Fibroblast of lung (primary cell): ENCODE measurements at regions not wholly inside any gene's neighbourhood (a gene's known extent, or its start where the extent isn't known, plus 50 kb on each side); places are given as distances from the start of the nearest gene placed in this dataset.
"Not testable (repeated sequence)": the region's sequence is repeated elsewhere in the genome, so short reads cannot be mapped to it uniquely, and the experiment has no call there.

Experiments
- DNase-seq, 2 donors: peaks; one replicate each; pipeline versions ENCODE4 v3.0.0 to v3.0.0-alpha.2; 2010; ENCODE audit warnings: low read depth in 2 of 2
- H2AFZ ChIP-seq: 2 replicates; pipeline ENCODE4 v1.5.1; 2012; ENCODE audit warnings: low read length, control low read depth, inconsistent platforms
- H3K27ac ChIP-seq: 2 replicates; pipeline ENCODE4 v1.5.1; 2011; ENCODE audit warnings: low read length, control low read depth; ENCODE audit not compliant: insufficient read depth
- H3K27me3 ChIP-seq: 2 replicates; pipeline ENCODE4 v1.5.1; 2011; ENCODE audit warnings: mild to moderate bottlenecking, low read length; ENCODE audit not compliant: control insufficient read depth, insufficient read depth
- H3K36me3 ChIP-seq: 2 replicates; pipeline ENCODE4 v1.5.1; 2011; ENCODE audit warnings: low read length; ENCODE audit not compliant: control insufficient read depth, insufficient read depth
- H3K4me1 ChIP-seq: 2 replicates; pipeline ENCODE4 v1.5.1; 2011; ENCODE audit warnings: low read length; ENCODE audit not compliant: control insufficient read depth, insufficient read depth; ENCODE audit errors: extremely low read depth
- H3K4me2 ChIP-seq: 2 replicates; pipeline ENCODE4 v1.5.1; 2011; ENCODE audit warnings: low read length, control low read depth; ENCODE audit not compliant: insufficient read depth; ENCODE audit errors: extremely low read depth
- H3K4me3 ChIP-seq, 4 experiments: fragments of 200-600 bp in 1 of 4; sonication (generic) in 1 of 4; replicated peaks in 1 of 4; 2 replicates each; pipeline ENCODE4 v1.5.1; 2011 to 2016; ENCODE audit warnings: low read length in 4 of 4, low read depth in 3 of 4, mild to moderate bottlenecking in 3 of 4, control low read depth in 2 of 4, inconsistent platforms in 1 of 4, mixed read lengths in 1 of 4; ENCODE audit not compliant: insufficient read depth in 1 of 4; ENCODE audit errors: control extremely low read depth in 1 of 4
- H3K79me2 ChIP-seq: 2 replicates; pipeline ENCODE4 v1.5.1; 2012; ENCODE audit warnings: mild to moderate bottlenecking, low read length, inconsistent platforms; ENCODE audit not compliant: control insufficient read depth, insufficient read depth
- H3K9ac ChIP-seq: 2 replicates; pipeline ENCODE4 v1.5.1; 2011; ENCODE audit warnings: mild to moderate bottlenecking, low read length, control low read depth; ENCODE audit not compliant: insufficient read depth
- H3K9me3 ChIP-seq: 2 replicates; pipeline ENCODE4 v1.5.1; 2012; ENCODE audit warnings: low read depth, low read length; ENCODE audit not compliant: control insufficient read depth, insufficient read depth
- H4K20me1 ChIP-seq: 2 replicates; pipeline ENCODE4 v1.5.1; 2011; ENCODE audit warnings: low read length; ENCODE audit not compliant: control insufficient read depth, insufficient read depth; ENCODE audit errors: extremely low read depth
- EZH2 ChIP-seq: IDR thresholded peaks from 2 replicates; pipeline ENCODE4 v1.5.1; 2012; ENCODE audit warnings: low read length, control low read depth, mild to moderate bottlenecking; ENCODE audit errors: missing control alignments
- TF ChIP-seq, protein P1 (sequence below), 2 donors: IDR thresholded peaks in 1 of 2; conservative IDR thresholded peaks in 1 of 2; 1 replicate in 1 of 2; 2 replicates in 1 of 2; pipeline ENCODE4 v1.5.1; 2011 to 2012; ENCODE audit warnings: low read length in 2 of 2, control low read depth in 1 of 2, inconsistent platforms in 1 of 2, low read depth in 1 of 2, mild to moderate bottlenecking in 1 of 2

DNA sequence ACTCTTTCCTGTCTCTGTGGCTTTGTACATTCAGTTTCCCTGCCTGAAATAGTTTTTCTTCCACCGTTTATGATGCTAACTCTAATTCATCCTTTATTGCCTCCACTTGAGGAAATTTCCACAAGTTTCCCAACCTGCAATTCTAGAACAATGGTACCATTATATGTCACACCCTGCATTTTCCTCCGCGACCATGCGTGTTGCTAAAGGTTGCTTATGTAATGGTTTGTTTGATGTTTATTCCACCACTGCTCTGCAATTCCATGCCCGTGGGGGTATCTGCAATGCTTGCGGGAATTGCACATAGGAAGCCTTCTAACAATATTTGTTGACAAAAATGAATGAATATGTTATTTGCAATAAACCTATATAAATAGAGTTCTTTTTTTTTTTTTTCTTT, 69.5 kb upstream of the ST8SIA6 start:
- Histone ChIP-seq H3K9me3 (no peaks in the 10 kb centered on the region), H3K4me2 (no peak overlapping the region), H3K4me1 (no peaks in the 10 kb centered on the region), H2AFZ (no peak overlapping the region), H3K9ac (no peak overlapping the region), H3K4me3 (no peak overlapping the region), H3K27ac (no peak overlapping the region), H3K79me2 (no peaks in the 10 kb centered on the region), H3K36me3 (no peaks in the 10 kb centered on the region), H4K20me1 (no peaks in the 10 kb centered on the region), H3K27me3 (no peaks in the 10 kb centered on the region)
- no peak for DNase-seq
- TF ChIP-seq, protein P1, sequence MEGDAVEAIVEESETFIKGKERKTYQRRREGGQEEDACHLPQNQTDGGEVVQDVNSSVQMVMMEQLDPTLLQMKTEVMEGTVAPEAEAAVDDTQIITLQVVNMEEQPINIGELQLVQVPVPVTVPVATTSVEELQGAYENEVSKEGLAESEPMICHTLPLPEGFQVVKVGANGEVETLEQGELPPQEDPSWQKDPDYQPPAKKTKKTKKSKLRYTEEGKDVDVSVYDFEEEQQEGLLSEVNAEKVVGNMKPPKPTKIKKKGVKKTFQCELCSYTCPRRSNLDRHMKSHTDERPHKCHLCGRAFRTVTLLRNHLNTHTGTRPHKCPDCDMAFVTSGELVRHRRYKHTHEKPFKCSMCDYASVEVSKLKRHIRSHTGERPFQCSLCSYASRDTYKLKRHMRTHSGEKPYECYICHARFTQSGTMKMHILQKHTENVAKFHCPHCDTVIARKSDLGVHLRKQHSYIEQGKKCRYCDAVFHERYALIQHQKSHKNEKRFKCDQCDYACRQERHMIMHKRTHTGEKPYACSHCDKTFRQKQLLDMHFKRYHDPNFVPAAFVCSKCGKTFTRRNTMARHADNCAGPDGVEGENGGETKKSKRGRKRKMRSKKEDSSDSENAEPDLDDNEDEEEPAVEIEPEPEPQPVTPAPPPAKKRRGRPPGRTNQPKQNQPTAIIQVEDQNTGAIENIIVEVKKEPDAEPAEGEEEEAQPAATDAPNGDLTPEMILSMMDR (conservative IDR thresholded peaks at IDR 0.05 in 1 of 2, IDR thresholded peaks at IDR 0.05 in 1 of 2; ENCODE audit: low read depth in 1 of 2, low read length in 2 of 2) = no peak
- TF ChIP-seq EZH2 = no peak

DNA sequence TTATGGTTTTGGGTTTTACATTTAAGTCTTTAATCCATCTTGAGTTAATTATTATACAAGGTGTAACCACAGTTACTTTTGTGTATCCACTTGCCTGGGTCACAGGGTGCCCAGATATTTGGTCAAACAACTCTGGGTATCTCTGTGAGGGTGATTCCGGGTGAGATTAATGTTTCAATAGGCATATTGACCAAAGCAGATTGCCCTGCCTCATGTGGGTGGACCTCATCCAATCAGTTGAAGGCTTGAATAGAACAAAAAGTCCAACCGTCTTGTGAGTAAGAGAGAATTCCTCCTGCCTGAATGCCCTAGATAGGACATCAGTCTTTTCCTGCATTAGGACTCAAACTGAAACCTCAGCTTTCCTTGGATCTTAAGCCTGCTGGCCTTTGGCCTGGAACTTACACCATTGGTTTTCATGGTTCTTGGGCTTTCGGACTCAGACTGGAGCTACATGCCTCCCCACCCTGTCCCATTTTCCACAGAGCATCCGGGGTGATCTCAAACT, 68.9 kb upstream of the ST8SIA6 start:
- H3K9me3 ChIP-seq = no peaks in the 10 kb centered on the region
- no peaks in the 10 kb centered on the region for H3K36me3 ChIP-seq
- no peak overlapping the region for H3K4me3 ChIP-seq
- no peak overlapping the region for H2AFZ ChIP-seq
- no peak overlapping the region for H3K9ac ChIP-seq
- H4K20me1 ChIP-seq = no peaks in the 10 kb centered on the region
- no peaks in the 10 kb centered on the region for H3K27me3 ChIP-seq
- H3K27ac ChIP-seq = no peak overlapping the region
- H3K4me2 ChIP-seq = no peak overlapping the region
- no peak for DNase-seq
- H3K79me2 ChIP-seq = no peaks in the 10 kb centered on the region
- no peak for TF ChIP-seq EZH2
- TF ChIP-seq, protein P1 (conservative IDR thresholded peaks at IDR 0.05 in 1 of 2, IDR thresholded peaks at IDR 0.05 in 1 of 2; ENCODE audit: low read depth in 1 of 2, low read length in 2 of 2) = no peak
- no peaks in the 10 kb centered on the region for H3K4me1 ChIP-seq

DNA sequence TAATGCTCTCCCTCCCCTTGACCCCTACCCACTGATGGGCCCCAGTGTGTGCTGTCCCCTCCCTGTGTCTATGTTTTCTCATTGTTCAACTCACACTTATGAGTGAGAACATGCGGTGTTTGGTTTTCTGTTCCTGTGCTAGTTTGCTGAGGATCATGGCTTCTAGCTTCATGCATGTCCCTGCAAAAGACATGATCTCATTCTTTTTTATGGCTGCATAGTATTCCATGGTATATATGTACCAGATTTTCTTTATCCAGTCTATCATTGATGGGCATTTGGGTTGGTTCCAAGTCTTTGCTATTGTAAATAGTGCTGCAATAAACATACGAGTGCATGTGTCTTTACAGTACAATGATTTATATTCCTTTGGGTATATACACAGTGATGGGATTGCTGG, 67.9 kb upstream of the ST8SIA6 start:
- H3K4me2 ChIP-seq, H3K9me3 ChIP-seq, H3K27me3 ChIP-seq, H3K79me2 ChIP-seq, H3K36me3 ChIP-seq, H3K4me3 ChIP-seq, DNase-seq, H2AFZ ChIP-seq, H3K9ac ChIP-seq, H4K20me1 ChIP-seq, H3K27ac ChIP-seq, H3K4me1 ChIP-seq: not testable (repeated sequence)
